22Rv1 (cell line): ENCODE measurements at regions not wholly inside any gene's neighbourhood (a gene's known extent, or its start where the extent isn't known, plus 50 kb on each side); places are given as distances from the start of the nearest gene placed in this dataset.

Source experiments
- CTCF ChIP-seq: fragments of 450-650 bp; IDR thresholded peaks from 2 replicates; pipeline ENCODE4 v1.5.1; 2017; ENCODE audit warnings: mild to moderate bottlenecking
- ZFX ChIP-seq: fragments of 450-650 bp; IDR thresholded peaks from 2 replicates; pipeline ENCODE4 v1.6.1; 2017; ENCODE audit warnings: antibody characterized with exemption, borderline replicate concordance

DNA sequence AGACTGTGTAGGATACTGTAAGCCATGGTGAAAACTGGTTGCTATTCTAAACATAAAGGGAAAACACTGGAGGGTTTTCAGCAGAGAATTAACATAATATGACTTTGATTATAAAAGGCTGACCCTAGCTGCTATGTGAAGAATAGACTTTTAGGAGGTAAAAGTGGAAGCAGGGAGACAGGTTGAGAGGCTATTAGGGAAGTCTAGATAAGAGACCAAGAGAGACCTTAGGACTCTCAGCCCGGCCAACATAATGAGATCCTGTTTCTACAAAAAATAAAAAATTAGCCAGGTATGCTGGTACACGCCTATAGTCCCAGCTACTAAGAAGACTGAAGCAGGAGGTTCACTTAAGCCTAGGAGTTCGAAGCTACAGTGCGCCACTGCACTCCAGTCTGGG, 393.2 kb upstream of the PMFBP1 start:
- no peak for TF ChIP-seq CTCF
- TF ChIP-seq ZFX: no peak
